VCaP (cell line): ENCODE measurements at regions not wholly inside any gene's neighbourhood (a gene's known extent, or its start where the extent isn't known, plus 50 kb on each side); places are given as distances from the start of the nearest gene placed in this dataset.
"Not testable (repeated sequence)": the region's sequence is repeated elsewhere in the genome, so short reads cannot be mapped to it uniquely, and the experiment has no call there.

ENCODE experiments used
- H3K27ac ChIP-seq: fragments of 450-650 bp; 2 replicates; pipeline ENCODE4 v1.5.1; 2017
- CTCF ChIP-seq: fragments of 450-650 bp; conservative IDR thresholded peaks from 2 replicates; pipeline ENCODE4 v1.5.1; 2017; ENCODE audit warnings: mild to moderate bottlenecking, moderate library complexity

GRCh38 chr15:99466701-99467337 lies 99.0 kb upstream of the MEF2A start:
- TF ChIP-seq CTCF = no peak
- H3K27ac ChIP-seq = no peak overlapping the region

GRCh38 chr15:99467338-99467720 lies 98.5 kb upstream of the MEF2A start:
- TF ChIP-seq CTCF = no peak
- H3K27ac ChIP-seq = no peak overlapping the region

- TF ChIP-seq CTCF = no peak
- no peak overlapping the region for H3K27ac ChIP-seq
Observed at GRCh38 chr15:99467853-99468464, 97.8 kb upstream of the MEF2A start.

GRCh38 chr15:99470204-99470603 lies 95.6 kb upstream of the MEF2A start:
- not testable (repeated sequence) for H3K27ac ChIP-seq

GRCh38 chr15:99472416-99473145 lies 93.2 kb upstream of the MEF2A start:
- H3K27ac ChIP-seq = no peak overlapping the region
- TF ChIP-seq CTCF = no peak

GRCh38 chr15:99473981-99474906 lies 91.5 kb upstream of the MEF2A start:
- no peak overlapping the region for H3K27ac ChIP-seq
- no peak for TF ChIP-seq CTCF

GRCh38 chr15:99474909-99475753 lies 90.7 kb upstream of the MEF2A start:
- H3K27ac ChIP-seq = no peak overlapping the region
- TF ChIP-seq CTCF = no peak
